ENCODE measurements at regions not wholly inside any gene's neighbourhood (a gene's known extent, or its start where the extent isn't known, plus 50 kb on each side); places are given as distances from the start of the nearest gene placed in this dataset.

DNA sequence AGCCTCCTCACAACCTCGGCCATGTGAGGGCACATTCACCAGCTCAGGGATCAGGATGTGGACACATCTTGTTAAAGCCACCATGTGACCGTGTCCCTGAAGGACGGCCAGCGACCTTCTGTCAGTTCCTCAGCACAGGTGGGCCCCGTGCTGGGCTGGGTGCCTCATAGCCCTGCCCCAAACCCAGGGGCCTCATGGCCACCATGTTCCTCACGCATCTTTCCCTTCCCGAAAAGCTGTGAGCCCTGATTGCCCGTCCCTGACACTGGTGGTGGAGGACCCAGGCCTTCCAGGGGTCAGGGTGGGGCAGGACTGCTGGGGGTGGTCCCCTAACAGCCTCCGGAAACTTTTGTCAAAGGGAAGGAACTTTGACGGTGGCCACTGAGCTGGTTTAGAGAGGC lies 60.1 kb upstream of the ADRA2C start:
- intact Hi-C loops (cut with DNase I), result no loop called here
- no peak for DNase-seq (ENCODE audit: low spot score)

DNA sequence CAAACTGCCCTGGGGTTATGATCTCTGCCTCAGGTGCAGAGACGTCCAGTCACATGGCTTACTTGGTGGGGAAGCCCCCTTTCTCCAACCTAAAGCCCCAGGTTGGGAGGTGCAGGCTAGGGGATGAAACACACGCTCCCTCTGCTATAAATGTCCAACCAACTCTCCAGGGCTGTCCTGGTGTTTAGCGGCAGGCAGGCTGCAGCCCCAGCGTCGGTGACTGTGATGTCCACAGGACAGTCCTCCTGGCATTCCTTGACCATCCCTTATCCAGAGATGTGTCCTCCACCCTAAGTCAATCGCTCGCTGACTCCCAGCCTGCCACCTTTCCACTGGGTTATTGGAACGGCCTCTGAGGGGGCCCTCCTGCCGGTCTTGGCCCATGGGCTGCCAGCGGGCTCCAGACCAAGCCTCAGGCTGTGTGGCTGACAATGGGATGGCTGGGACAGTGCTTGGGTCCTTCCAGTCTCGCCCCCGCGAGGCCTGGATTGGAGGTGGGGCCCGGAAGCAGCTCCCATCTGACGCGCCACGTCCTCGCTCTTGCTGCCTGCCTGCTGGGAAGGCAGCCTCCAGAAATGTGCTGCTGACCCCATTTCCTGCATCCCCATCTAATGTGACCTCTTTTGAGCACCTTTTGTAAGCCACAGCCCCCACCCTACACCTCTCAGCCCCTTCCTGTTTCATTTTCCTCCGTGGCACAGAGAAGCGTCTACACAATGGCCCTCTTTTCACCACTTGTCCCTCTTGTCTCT lies 60.8 kb upstream of the ADRA2C start:
- no peak for DNase-seq (ENCODE audit: low spot score)
- intact Hi-C loops (cut with DNase I), result no loop called here

DNA sequence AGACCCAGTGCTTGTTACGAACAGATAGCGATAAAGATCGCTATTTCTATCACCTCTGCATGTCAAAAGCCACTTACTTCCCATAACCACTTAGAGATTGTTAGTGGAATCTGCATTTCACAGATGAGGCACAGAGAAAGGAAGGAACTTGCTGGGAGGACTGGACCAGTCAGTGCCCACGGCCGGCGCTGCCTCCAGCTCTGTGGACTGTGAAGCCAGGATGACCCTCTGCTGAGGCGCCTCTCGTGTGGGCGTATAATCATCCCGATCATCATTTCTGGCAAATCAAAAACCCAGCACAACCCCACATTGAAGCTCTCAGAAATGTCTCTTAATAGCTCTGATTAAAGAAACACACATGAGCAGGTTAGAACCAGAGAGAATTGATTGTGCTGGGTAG lies 61.5 kb upstream of the ADRA2C start:
- no peak for DNase-seq (ENCODE audit: low spot score)
- intact Hi-C loops (cut with DNase I), result no loop called here

- DNase-seq (ENCODE audit: low spot score), result no peak
- intact Hi-C loops (cut with DNase I), result no loop called here
These were observed 62.3 kb upstream of the ADRA2C start for GRCh38 chr4:3703677-3704521.

DNA sequence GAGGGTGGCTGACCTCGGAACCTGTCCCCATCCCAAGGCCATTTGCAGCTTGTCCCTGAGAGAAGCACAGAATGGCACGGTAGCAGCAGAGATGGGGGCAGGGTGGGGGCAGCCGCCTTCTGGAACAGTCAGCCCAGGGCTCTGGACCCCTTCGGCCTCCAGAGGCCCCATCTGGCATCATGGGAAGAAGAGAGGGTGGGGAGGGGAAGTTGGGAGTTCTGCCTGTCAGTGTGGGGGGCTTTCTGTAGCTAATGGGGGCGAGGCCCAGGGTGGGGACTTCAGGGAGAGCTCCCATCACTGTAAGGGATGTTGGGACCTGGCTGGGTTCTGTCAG lies 62.9 kb upstream of the ADRA2C start:
- intact Hi-C loops (cut with DNase I), result no loop called here
- no peak for DNase-seq (ENCODE audit: low spot score)

DNA sequence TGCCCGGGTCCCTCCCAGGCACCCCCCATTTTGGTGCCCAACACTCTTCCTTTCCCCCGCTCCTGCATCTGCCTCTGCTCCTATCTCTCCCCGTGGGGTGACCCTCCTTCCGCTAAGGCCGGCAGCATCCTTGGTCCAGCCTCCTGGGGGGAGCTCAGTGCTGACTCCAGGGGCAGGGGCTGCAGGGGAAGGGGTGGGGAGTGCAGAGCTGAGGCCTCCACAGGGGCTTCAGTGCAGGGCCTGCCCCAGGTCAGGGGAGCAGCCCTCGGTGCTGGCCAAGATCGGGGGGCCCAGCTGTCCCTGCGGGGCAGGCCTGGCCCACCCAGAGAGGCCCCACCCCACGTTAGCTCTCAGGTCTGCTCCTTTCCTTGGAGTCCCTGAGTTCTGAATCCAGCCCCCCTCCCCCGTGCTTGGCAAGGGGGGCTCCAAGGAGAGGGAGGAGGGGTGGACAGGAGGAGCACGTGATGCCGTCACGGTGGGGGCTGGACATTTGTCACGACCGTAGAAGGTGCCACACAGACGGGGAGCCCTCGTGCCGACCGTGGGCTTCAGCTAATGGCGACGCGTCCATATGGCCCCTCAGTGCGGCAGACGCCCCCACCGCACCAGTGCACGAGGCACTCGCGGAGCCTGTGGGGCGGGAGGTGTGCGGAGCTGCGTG lies 63.5 kb upstream of the ADRA2C start:
- DNase-seq (ENCODE audit: low spot score), result no peak
- intact Hi-C loops (cut with DNase I), result no loop called here

DNA sequence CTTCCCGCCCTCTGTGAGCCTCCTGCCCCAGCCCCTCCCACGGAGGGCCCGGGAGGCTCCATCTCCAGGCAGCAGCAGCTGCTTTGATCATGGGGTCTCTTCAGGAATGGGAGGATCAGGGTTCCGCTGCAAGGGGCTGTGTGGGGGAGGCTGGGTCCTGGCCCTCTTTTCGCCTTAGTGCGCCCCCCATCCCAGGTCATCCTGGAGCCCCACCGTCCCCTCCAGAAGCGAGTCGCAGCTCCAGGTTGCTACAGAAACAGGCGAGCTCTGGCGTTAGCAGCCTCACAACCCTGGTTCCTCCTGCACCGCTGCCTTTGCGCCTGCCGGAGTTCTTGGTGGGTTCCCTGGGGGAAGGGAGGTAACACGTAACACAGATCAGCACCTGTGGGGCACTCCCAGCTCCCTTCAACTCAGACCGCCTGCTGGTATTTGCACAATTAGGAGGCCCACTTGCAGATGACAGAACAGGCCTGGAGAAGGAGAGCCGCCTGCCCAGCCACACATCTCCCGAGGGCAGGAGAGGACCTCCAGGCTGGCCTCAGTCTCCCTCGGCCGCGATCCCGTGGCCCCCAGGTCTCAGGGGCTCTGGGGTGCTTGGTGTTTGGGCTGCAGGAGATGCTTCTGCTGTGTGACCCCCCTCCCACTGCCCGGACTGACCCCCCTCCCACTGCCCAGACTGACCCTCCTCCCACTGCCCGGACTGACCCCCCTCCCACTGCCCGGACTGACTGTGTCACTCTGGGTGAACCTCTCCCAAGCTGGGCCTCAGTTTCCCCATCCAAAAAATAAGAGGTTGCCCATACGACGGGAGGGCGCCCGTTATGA lies 64.2 kb upstream of the ADRA2C start:
- no peak for DNase-seq (ENCODE audit: low spot score)
- intact Hi-C loops (cut with DNase I), result no loop called here

- no peak for DNase-seq (ENCODE audit: low spot score)
- intact Hi-C loops (cut with DNase I), result no loop called here
These were observed 64.9 kb upstream of the ADRA2C start for GRCh38 chr4:3701271-3701734.

DNA sequence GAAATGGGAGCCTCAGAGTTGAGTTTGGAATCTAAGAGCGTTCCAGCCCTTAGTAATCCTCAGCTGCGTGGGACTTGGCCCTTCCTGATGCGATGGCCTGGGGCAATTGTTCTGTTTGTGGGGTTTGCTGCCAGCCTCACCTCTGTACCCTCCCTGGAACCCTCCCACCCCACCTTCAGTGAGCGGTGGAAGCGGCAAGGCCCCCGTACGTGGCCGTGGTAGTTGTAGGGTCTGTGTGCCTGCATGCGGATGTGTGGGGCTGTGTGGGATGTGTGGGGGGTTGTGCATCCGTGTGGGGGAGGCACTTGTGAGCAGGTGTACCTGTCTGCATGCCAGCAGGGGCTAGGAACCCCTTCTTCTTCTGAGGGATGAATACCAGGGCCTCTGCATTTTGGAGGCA lies 65.4 kb upstream of the ADRA2C start:
- DNase-seq (ENCODE audit: low spot score), result no peak

GRCh38 chr4:3700223-3700622 lies 66.0 kb upstream of the ADRA2C start:
- DNase-seq (ENCODE audit: low spot score), result no peak

More for the DNA sequence above, 65.4 kb upstream of the ADRA2C start:
- intact Hi-C loops (cut with DNase I), result no loop called here

DNA sequence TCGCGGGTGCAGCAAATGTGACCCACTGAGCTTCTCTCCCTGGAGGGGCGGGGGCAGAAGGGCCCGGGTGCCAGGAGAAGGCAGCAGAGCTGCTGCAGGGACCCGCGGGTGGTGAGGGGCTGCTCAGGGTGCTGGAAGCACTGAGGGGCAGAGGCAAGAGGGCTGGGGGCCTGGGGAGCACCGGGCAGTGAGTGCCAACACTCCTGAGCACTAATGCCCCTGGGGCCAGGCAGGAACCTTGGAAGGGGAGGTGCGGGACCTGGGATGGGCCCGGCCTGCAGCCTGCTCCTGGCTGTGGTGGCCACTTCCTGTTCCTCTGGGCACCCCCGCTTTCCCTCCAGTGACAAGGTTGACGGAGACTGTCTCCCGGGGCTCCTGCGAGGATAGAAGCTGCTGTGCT lies 66.5 kb upstream of the ADRA2C start:
- DNase-seq (ENCODE audit: low spot score), result no peak
- intact Hi-C loops (cut with DNase I), result no loop called here

More at GRCh38 chr4:3700223-3700622, 66.0 kb upstream of the ADRA2C start:
- intact Hi-C loops (cut with DNase I), result no loop called here

- intact Hi-C loops (cut with DNase I), result no loop called here
- DNase-seq (ENCODE audit: low spot score), result no peak
These were observed 66.9 kb upstream of the ADRA2C start for GRCh38 chr4:3699261-3699660.

- intact Hi-C loops (cut with DNase I), result no loop called here
- no peak for DNase-seq (ENCODE audit: low spot score)
These were observed 69.2 kb upstream of the ADRA2C start for GRCh38 chr4:3697033-3697432.

GRCh38 chr4:3690551-3691152 lies 75.5 kb upstream of the ADRA2C start:
- intact Hi-C loops (cut with DNase I), result no loop called here
- no peak for DNase-seq (ENCODE audit: low spot score)

GRCh38 chr4:3689576-3690550 lies 76.3 kb upstream of the ADRA2C start:
- DNase-seq (ENCODE audit: low spot score), result no peak
- intact Hi-C loops (cut with DNase I), result no loop called here

DNA sequence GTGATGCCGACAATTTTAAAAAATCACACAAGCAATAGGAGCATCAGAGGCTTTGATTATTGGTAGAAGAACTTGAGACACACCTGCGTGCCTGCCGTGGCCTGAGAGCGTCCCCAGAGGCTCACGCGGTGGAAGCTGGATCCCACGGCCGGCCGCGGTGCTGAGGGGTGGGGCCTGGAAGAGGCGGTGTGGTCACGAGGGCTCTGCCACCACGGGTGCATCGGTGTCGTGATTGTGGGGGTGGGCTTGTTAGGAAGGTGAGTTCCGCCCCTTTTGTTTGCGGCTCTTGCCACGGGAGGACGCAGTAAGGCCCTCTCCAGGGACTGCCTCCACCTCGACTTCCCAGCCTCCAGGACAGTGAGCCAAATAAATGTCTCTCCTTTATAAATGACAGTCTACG lies 77.2 kb upstream of the ADRA2C start:
- DNase-seq (ENCODE audit: low spot score), result no peak
- intact Hi-C loops (cut with DNase I), result no loop called here

GRCh38 chr4:3688018-3688998 lies 77.9 kb upstream of the ADRA2C start:
- intact Hi-C loops (cut with DNase I), result no loop called here
- DNase-seq (ENCODE audit: low spot score), result no peak

Measured in cardiac septum (tissue), 1 donor.